ENCODE measurements at regions not wholly inside any gene's neighbourhood (a gene's known extent, or its start where the extent isn't known, plus 50 kb on each side); places are given as distances from the start of the nearest gene placed in this dataset.

DNA sequence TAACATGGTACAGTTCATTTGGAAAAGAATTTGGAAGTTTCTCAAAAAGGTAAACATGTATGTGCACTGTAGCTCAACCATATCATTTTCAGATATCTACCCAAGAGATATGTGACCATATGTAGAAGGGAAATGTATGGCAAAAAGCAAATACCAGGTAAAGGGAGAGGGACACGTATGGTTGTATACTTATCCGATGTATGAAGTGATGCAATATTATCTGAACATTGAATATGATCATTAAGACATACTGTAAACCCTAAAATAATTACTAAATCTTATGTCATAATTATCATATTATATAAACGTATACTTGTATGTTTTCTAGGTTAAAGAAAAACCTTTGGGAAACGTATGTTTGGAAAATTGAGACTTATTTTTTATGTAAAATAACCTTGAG lies 367.5 kb upstream of the KCND2 start:
- no peaks in the 10 kb centered on the region for H3K36me3 ChIP-seq (ENCODE audit: control insufficient read depth, insufficient read depth, low read length)
- H3K4ac ChIP-seq (ENCODE audit: low read depth, low read length): no peak overlapping the region
- H2AK5ac ChIP-seq (ENCODE audit: low read depth, low read length): no peak overlapping the region
- H4K20me1 ChIP-seq (ENCODE audit: insufficient read depth, low read length): no peaks in the 10 kb centered on the region
- no peak overlapping the region for H2BK5ac ChIP-seq (ENCODE audit: low read depth, low read length, poor library complexity, severe bottlenecking)
- no peak overlapping the region for H4K8ac ChIP-seq (ENCODE audit: low read depth in 2 of 2, low read length in 2 of 2)
- H3K56ac ChIP-seq (ENCODE audit: extremely low read depth, insufficient read depth, low read length): no peak overlapping the region
- no peak overlapping the region for H3K23ac ChIP-seq (ENCODE audit: low read depth, low read length)
- intact Hi-C loops (cut with micrococcal nuclease): no loop called here
- ChIA-PET POLR2A (ENCODE audit: unreplicated experiment) (no interaction called here), CTCF (no interaction called here)
- H2AK9ac ChIP-seq (replicated peaks; ENCODE audit: low read depth, low read length, poor library complexity): no peak overlapping the region
- H3K9ac ChIP-seq (ENCODE audit: low read depth, low read length): no peak overlapping the region
- H3K4me2 ChIP-seq (ENCODE audit: low read depth, low read length): no peak overlapping the region
- dilution Hi-C loops (cut with HindIII; ENCODE audit: low sequenced_read_pairs, unreplicated experiment): no loop called here
- H3K27me3 ChIP-seq (ENCODE audit: control insufficient read depth, insufficient read depth, low read length): no peaks in the 10 kb centered on the region
- no peak overlapping the region for H3K14ac ChIP-seq (replicated peaks; ENCODE audit: low read depth, low read length)
- no peaks in the 10 kb centered on the region for H3K4me1 ChIP-seq (ENCODE audit: control insufficient read depth, insufficient read depth, low read length)
- no TSS peak for BruUV-seq (replicated peaks)
- WGBS, 2 experiments (ENCODE audit: extremely low coverage in 2 of 2, insufficient read length in 1 of 2): no CpG with 5 or more reads among the region's 4 CpGs
- H3K9me1 ChIP-seq (ENCODE audit: insufficient read depth, low read length): no peaks in the 10 kb centered on the region
- TF ChIP-seq CEBPB (IDR thresholded peaks at IDR 0.05; ENCODE audit: low read depth, low read length) (peak; percentile 51; the same call in 1 of the 2 replicates), MAFK (IDR thresholded peaks at IDR 0.05; ENCODE audit: low read depth, low read length) (no peak)
- no peak for DNase-seq
- H3K27ac ChIP-seq (ENCODE audit: insufficient read depth, low read length): no peak overlapping the region
- H3K79me1 ChIP-seq (ENCODE audit: low read depth in 1 of 2, low read length in 2 of 2): no peaks in the 10 kb centered on the region
- H2AFZ ChIP-seq (replicated peaks; ENCODE audit: low read length, poor library complexity): no peak overlapping the region
- H2BK15ac ChIP-seq (ENCODE audit: low read depth, low read length): no peak overlapping the region
- in situ Hi-C loops (cut with MboI; ENCODE audit: low sequenced_read_pairs): no loop called here
- H3K9me3 ChIP-seq (ENCODE audit: control insufficient read depth, insufficient read depth, low read length): no peaks in the 10 kb centered on the region
- no peak overlapping the region for H4K91ac ChIP-seq (ENCODE audit: insufficient read depth, low read depth, low read length)
- no peak overlapping the region for H3K18ac ChIP-seq (ENCODE audit: low read depth, low read length)
- H4K5ac ChIP-seq (ENCODE audit: low read depth, low read length): no peak overlapping the region
- no peak overlapping the region for H3K4me3 ChIP-seq (ENCODE audit: insufficient read depth, low read depth, low read length)
- no peak overlapping the region for H2BK20ac ChIP-seq (ENCODE audit: low read depth, low read length)
- no peak overlapping the region for H2BK120ac ChIP-seq (ENCODE audit: low read depth, low read length)
- ATAC-seq (ENCODE audit: low read depth): no peak

Data from IMR-90 (cell line).